Epidermal melanocyte (primary cell): ENCODE measurements at regions not wholly inside any gene's neighbourhood (a gene's known extent, or its start where the extent isn't known, plus 50 kb on each side); places are given as distances from the start of the nearest gene placed in this dataset.

Source experiments
- DNase-seq: peaks from one replicate; pipeline ENCODE4 v3.0.0; 2011; ENCODE audit warnings: low spot score; ENCODE audit not compliant: insufficient read length

GRCh38 chr5:135235551-135236227, 163.3 kb downstream of the MACROH2A1 start:
- DNase-seq = no peak

- DNase-seq = no peak
Measured at GRCh38 chr5:135234666-135235401, 164.2 kb downstream of the MACROH2A1 start.

GRCh38 chr5:135234242-135234641, 164.8 kb downstream of the MACROH2A1 start:
- DNase-seq = no peak

- no peak for DNase-seq
Measured at GRCh38 chr5:135233477-135233876, 165.6 kb downstream of the MACROH2A1 start.

- DNase-seq = no peak
Measured at GRCh38 chr5:135232958-135233357, 166.1 kb downstream of the MACROH2A1 start.

GRCh38 chr5:135231289-135231688, 167.7 kb downstream of the MACROH2A1 start:
- DNase-seq = peak; percentile 6

GRCh38 chr5:135230251-135230925, 168.6 kb downstream of the MACROH2A1 start:
- peak; percentile 17 for DNase-seq

- DNase-seq = no peak
Measured at GRCh38 chr5:135229679-135230132, 169.3 kb downstream of the MACROH2A1 start.

GRCh38 chr5:135229122-135229521, 169.9 kb downstream of the MACROH2A1 start:
- no peak for DNase-seq

- no peak for DNase-seq
Measured at GRCh38 chr5:135228222-135228621, 170.8 kb downstream of the MACROH2A1 start.

GRCh38 chr5:135227064-135228022, 171.7 kb downstream of the MACROH2A1 start:
- DNase-seq = no peak

GRCh38 chr5:135225856-135226560, 173.0 kb downstream of the MACROH2A1 start:
- no peak for DNase-seq

GRCh38 chr5:135223891-135224625, 175.0 kb downstream of the MACROH2A1 start:
- no peak for DNase-seq

GRCh38 chr5:135223404-135223803, 175.6 kb downstream of the MACROH2A1 start:
- DNase-seq = no peak

GRCh38 chr5:135222771-135223170, 176.3 kb downstream of the MACROH2A1 start:
- no peak for DNase-seq

GRCh38 chr5:135222171-135222681, 176.8 kb downstream of the MACROH2A1 start:
- DNase-seq = no peak

GRCh38 chr5:135221696-135222095, 177.3 kb downstream of the MACROH2A1 start:
- no peak for DNase-seq

GRCh38 chr5:135221187-135221473, 177.9 kb downstream of the MACROH2A1 start:
- no peak for DNase-seq

GRCh38 chr5:135220394-135221186, 178.4 kb downstream of the MACROH2A1 start:
- no peak for DNase-seq
